H1 (cell line): ENCODE measurements at regions not wholly inside any gene's neighbourhood (a gene's known extent, or its start where the extent isn't known, plus 50 kb on each side); places are given as distances from the start of the nearest gene placed in this dataset.
A peak's percentile ranks its signal among the peaks of the same experiment; 100 is the strongest.

Experiments used
- FOSL1 ChIP-seq: IDR thresholded peaks from 2 replicates; pipeline ENCODE4 v1.6.1; 2011; ENCODE audit warnings: mild to moderate bottlenecking, low read depth, low read length, moderate library complexity; ENCODE audit not compliant: insufficient read depth
- RXRA ChIP-seq: IDR thresholded peaks from 2 replicates; pipeline ENCODE4 v1.6.1; 2011; ENCODE audit warnings: low read depth, mild to moderate bottlenecking, low read length, moderate library complexity; ENCODE audit not compliant: insufficient read depth
- TF ChIP-seq, protein P1 (sequence below): IDR thresholded peaks from 2 replicates; pipeline ENCODE4 v1.6.1; 2012; ENCODE audit warnings: inconsistent platforms

DNA sequence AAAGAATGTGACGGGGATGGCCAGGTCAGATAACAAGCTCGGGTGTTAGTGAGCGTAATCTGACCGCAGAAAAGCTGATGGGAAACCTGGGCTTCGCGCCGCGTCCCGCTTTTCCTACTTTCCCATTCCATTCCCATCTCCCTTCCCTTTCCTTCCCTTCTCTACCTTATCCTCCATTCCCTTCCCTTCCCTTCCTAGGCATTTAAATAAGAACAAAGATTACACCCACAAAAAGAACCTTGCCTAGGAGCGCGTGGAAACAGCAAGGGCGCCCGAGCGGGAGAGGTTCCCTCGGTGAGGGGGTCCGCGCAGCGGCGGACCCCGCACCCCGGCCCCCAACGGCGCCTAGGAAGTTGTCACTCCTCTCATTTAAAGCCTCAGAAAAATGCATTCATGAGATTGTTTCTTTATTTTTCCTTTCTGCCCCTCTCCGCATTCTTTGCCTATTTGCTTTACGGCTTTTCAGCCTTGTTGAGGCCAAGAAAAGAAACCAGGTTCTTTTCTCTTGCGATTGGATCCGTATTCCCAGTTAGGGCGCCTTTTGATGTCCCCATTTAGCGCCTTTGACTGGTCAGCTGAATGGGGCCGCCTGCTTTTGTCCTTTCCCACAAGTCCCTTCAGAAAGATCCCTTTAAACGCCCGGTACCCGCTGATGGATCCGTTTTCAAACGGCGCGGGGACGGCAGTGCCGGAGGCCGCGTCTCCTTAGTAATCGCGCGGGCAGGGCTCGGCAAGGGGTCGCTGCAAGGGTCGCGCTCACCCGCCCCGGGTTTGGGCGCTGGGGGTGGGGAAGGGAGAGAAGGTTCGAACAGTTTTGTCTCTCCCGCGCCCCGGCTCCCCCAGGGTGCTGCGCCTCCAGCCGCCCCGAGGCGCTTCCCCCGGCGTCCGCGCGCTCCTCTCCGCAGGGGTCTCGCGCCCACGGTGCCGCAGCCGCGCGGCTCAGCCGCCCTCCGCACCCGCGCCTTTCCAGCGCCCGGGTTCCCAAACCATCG lies 54.1 kb upstream of the TMEM33 start (continued):
- TF ChIP-seq FOSL1 (no peak), RXRA (no peak)
- TF ChIP-seq, protein P1, sequence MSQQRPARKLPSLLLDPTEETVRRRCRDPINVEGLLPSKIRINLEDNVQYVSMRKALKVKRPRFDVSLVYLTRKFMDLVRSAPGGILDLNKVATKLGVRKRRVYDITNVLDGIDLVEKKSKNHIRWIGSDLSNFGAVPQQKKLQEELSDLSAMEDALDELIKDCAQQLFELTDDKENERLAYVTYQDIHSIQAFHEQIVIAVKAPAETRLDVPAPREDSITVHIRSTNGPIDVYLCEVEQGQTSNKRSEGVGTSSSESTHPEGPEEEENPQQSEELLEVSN, result 0 out of 2 replicates have a peak, but pooled peaks have one; percentile 30
